CD14-positive monocyte (primary cell): ENCODE measurements at regions not wholly inside any gene's neighbourhood (a gene's known extent, or its start where the extent isn't known, plus 50 kb on each side); places are given as distances from the start of the nearest gene placed in this dataset.
A peak's percentile ranks its signal among the peaks of the same experiment; 100 is the strongest.

Source experiments
- DNase-seq, 3 donors: peaks; one replicate each; pipeline ENCODE4 v3.0.0-alpha.2; 2011 to 2022
- H2AFZ ChIP-seq: 2 replicates; pipeline ENCODE4 v1.6.0; 2012; ENCODE audit warnings: mild to moderate bottlenecking, low read depth, low read length, inconsistent platforms; ENCODE audit not compliant: insufficient read depth, poor library complexity, severe bottlenecking
- H3K27ac ChIP-seq, 2 donors: 1 replicate in 1 of 2; 2 replicates in 1 of 2; pipeline ENCODE4 v1.5.1; 2012 to 2013; ENCODE audit warnings: low read length in 2 of 2, control low read depth in 1 of 2, inconsistent platforms in 1 of 2, low read depth in 1 of 2, mild to moderate bottlenecking in 1 of 2
- H3K27me3 ChIP-seq, 2 donors: one replicate each; pipeline versions ENCODE4 v1.6.0 to v1.6.1; 2011 to 2013; ENCODE audit warnings: low read length in 2 of 2; ENCODE audit not compliant: control insufficient read depth in 2 of 2, insufficient read depth in 2 of 2
- H3K36me3 ChIP-seq, 2 donors: replicated peaks in 1 of 2; 1 replicate in 1 of 2; 2 replicates in 1 of 2; pipeline versions ENCODE4 v1.5.1 to v1.6.1; 2012 to 2013; ENCODE audit warnings: low read length in 2 of 2, control low read depth in 1 of 2, inconsistent platforms in 1 of 2, mild to moderate bottlenecking in 1 of 2; ENCODE audit not compliant: insufficient read depth in 2 of 2, control insufficient read depth in 1 of 2
- H3K4me1 ChIP-seq, 2 donors: 1 replicate in 1 of 2; 2 replicates in 1 of 2; pipeline versions ENCODE4 v1.5.1 to v1.6.1; 2012 to 2013; ENCODE audit warnings: low read length in 2 of 2, control low read depth in 1 of 2, inconsistent platforms in 1 of 2, mild to moderate bottlenecking in 1 of 2, moderate library complexity in 1 of 2; ENCODE audit not compliant: insufficient read depth in 2 of 2, control insufficient read depth in 1 of 2
- H3K4me2 ChIP-seq: replicated peaks from 2 replicates; pipeline ENCODE3; 2012; ENCODE audit warnings: low read length, moderate library complexity, mild to moderate bottlenecking; ENCODE audit not compliant: poor library complexity, severe bottlenecking; ENCODE audit errors: extremely low read depth
- H3K4me3 ChIP-seq, 3 experiments: fragments of 200-600 bp in 1 of 3; sonication (generic) in 1 of 3; replicated peaks in 1 of 3; 1 replicate in 2 of 3; 2 replicates in 1 of 3; pipeline ENCODE4 v1.5.1; 2011 to 2013; ENCODE audit warnings: low read length in 3 of 3, mild to moderate bottlenecking in 3 of 3, control low read depth in 2 of 3, low read depth in 2 of 3, inconsistent platforms in 1 of 3, moderate library complexity in 1 of 3
- H3K79me2 ChIP-seq: 2 replicates; pipeline ENCODE4 v1.6.0; 2012; ENCODE audit warnings: mild to moderate bottlenecking, control low read depth, inconsistent platforms, low read length, moderate library complexity; ENCODE audit not compliant: insufficient read depth
- H3K9ac ChIP-seq: 2 replicates; pipeline ENCODE4 v1.6.0; 2017; ENCODE audit warnings: low read length, mild to moderate bottlenecking; ENCODE audit not compliant: insufficient read depth, poor library complexity, severe bottlenecking
- H3K9me3 ChIP-seq, 2 donors: replicated peaks in 1 of 2; 1 replicate in 1 of 2; 2 replicates in 1 of 2; pipeline versions ENCODE4 v1.5.1 to v1.6.1; 2012 to 2013; ENCODE audit warnings: low read length in 2 of 2, control low read depth in 1 of 2; ENCODE audit not compliant: control insufficient read depth in 1 of 2, insufficient read depth in 1 of 2
- H4K20me1 ChIP-seq: 2 replicates; pipeline ENCODE4 v1.6.0; 2012; ENCODE audit warnings: mild to moderate bottlenecking, low read length, control low read depth, moderate library complexity; ENCODE audit not compliant: insufficient read depth
- H3K27ac Mint-ChIP-seq, 7 donors: one replicate each; pipeline ENCODE4 v1.8.0; 2020; ENCODE audit warnings: mild to moderate bottlenecking in 7 of 7, mixed read lengths in 7 of 7, moderate library complexity in 6 of 7, inconsistent platforms in 2 of 7
- H3K27me3 Mint-ChIP-seq, 3 donors: one replicate each; pipeline ENCODE4 v1.8.0; 2021 to 2022; ENCODE audit warnings: low read depth in 3 of 3, mild to moderate bottlenecking in 3 of 3, mixed read lengths in 3 of 3, moderate library complexity in 3 of 3, inconsistent platforms in 1 of 3
- H3K36me3 Mint-ChIP-seq, 2 donors: one replicate each; pipeline ENCODE4 v1.8.0; 2020; ENCODE audit warnings: mixed read lengths in 2 of 2, inconsistent platforms in 1 of 2, mild to moderate bottlenecking in 1 of 2
- H3K4me1 Mint-ChIP-seq: one replicate; pipeline ENCODE4 v1.8.0; 2020; ENCODE audit warnings: mild to moderate bottlenecking, mixed read lengths
- H3K4me3 Mint-ChIP-seq, 2 donors: one replicate each; pipeline ENCODE4 v1.8.0; 2020; ENCODE audit warnings: mild to moderate bottlenecking in 2 of 2, mixed read lengths in 2 of 2, moderate library complexity in 1 of 2
- H3K9me3 Mint-ChIP-seq, 7 donors: one replicate each; pipeline ENCODE4 v1.8.0; 2020 to 2022; ENCODE audit warnings: mixed read lengths in 7 of 7, mild to moderate bottlenecking in 6 of 7, moderate library complexity in 6 of 7, inconsistent platforms in 2 of 7
- CTCF ChIP-seq: fragments of 200-600 bp; IDR thresholded peaks from one replicate; pipeline ENCODE4 v1.8.0; 2022; ENCODE audit warnings: antibody characterized with exemption, mild to moderate bottlenecking
- WGBS: methylation state at CpG from one replicate; pipeline ENCODE4 v1.1.5; 2013; ENCODE audit warnings: missing lambda C conversion rate; ENCODE audit not compliant: insufficient coverage; 5-methylcytosine and 5-hydroxymethylcytosine counted together
- intact Hi-C, 2 donors: fragments of 100-400 bp; cut with micrococcal nuclease; formaldehyde crosslinking; loops; one replicate each; pipeline versions ENCODE4 v1.15.0 to v1.15.1; 2023

- H3K27me3 ChIP-seq: no peaks in the 10 kb centered on the region
- H3K36me3 Mint-ChIP-seq: peaks cover 11 to 19% of the 10 kb centered on the region in 2 donors
- H3K79me2 ChIP-seq: peaks cover 44% of the 10 kb centered on the region
- H3K27ac ChIP-seq: no peak overlapping the region
- H3K36me3 ChIP-seq: peaks cover 0 to 19% of the 10 kb centered on the region in 2 donors
- no peak for TF ChIP-seq CTCF
- peaks cover 0 to 3% (median 0%) of the 10 kb centered on the region in 7 donors for H3K9me3 Mint-ChIP-seq
- intact Hi-C loops: no loop called here
- H3K4me1 Mint-ChIP-seq: peaks cover 2% of the 10 kb centered on the region
- H3K9me3 ChIP-seq: no peaks in the 10 kb centered on the region
- H3K4me2 ChIP-seq: no peak overlapping the region
- no peak overlapping the region for H3K4me3 Mint-ChIP-seq
- H3K9ac ChIP-seq: no peak overlapping the region
- no peak overlapping the region for H3K4me3 ChIP-seq
- H3K4me1 ChIP-seq: no peaks in the 10 kb centered on the region
- H4K20me1 ChIP-seq: peaks cover 65% of the 10 kb centered on the region
- H3K27ac Mint-ChIP-seq: peak overlapping the region in 1 of 7 donors; percentile 25
- H2AFZ ChIP-seq: no peak overlapping the region
- no peaks in the 10 kb centered on the region for H3K27me3 Mint-ChIP-seq
- WGBS: 100% methylated on average over 3 of the region's 6 CpGs
- no peak for DNase-seq
Observed at GRCh38 chr7:18434171-18434570, 61.4 kb upstream of the HDAC9 start.

- H3K4me3 Mint-ChIP-seq: no peak overlapping the region
- Histone ChIP-seq H3K4me2 (no peak overlapping the region), H3K27me3 (no peaks in the 10 kb centered on the region), H4K20me1 (peaks cover 67% of the 10 kb centered on the region), H3K4me1 (no peaks in the 10 kb centered on the region), H3K4me3 (no peak overlapping the region), H2AFZ (no peak overlapping the region), H3K79me2 (peaks cover 37% of the 10 kb centered on the region), H3K9me3 (no peaks in the 10 kb centered on the region), H3K36me3 (peaks cover 3 to 14% of the 10 kb centered on the region in 2 donors), H3K27ac (no peak overlapping the region), H3K9ac (no peak overlapping the region)
- DNase-seq: no peak
- intact Hi-C loops: no loop called here
- WGBS: no CpG with 5 or more reads among the region's 1 CpG
- no peaks in the 10 kb centered on the region for H3K27me3 Mint-ChIP-seq
- peaks cover 2% of the 10 kb centered on the region for H3K4me1 Mint-ChIP-seq
- H3K9me3 Mint-ChIP-seq: peaks cover 0 to 1% (median 0%) of the 10 kb centered on the region in 7 donors
- H3K27ac Mint-ChIP-seq: no peak overlapping the region
- TF ChIP-seq CTCF: no peak
- peaks cover 11 to 21% of the 10 kb centered on the region in 2 donors for H3K36me3 Mint-ChIP-seq
Observed at GRCh38 chr7:18437101-18437500, 58.4 kb upstream of the HDAC9 start.
